ENCODE measurements at regions not wholly inside any gene's neighbourhood (a gene's known extent, or its start where the extent isn't known, plus 50 kb on each side); places are given as distances from the start of the nearest gene placed in this dataset.
"Not testable (repeated sequence)": the region's sequence is repeated elsewhere in the genome, so short reads cannot be mapped to it uniquely, and the experiment has no call there.

DNA sequence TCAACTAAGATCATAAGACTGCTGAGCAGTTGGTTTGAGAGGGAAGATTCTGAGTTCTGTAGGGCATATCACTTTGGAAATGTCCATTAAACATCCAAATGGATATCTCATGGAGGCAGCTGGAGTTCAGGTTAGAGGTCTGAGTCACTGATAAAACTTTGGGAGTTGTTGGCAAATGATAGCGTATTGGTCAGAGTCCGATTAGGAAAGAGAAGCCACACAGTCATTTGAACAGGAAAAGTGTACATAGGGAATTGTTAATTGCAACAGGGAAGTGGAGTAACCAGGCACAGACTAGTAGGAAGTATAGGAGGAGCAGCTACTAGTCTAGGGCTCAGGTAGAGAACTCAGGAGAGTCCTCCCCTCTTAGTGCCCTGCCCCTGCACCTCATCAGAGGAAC lies 126.6 kb upstream of the PTPN20 start:
- TF ChIP-seq, protein P1, sequence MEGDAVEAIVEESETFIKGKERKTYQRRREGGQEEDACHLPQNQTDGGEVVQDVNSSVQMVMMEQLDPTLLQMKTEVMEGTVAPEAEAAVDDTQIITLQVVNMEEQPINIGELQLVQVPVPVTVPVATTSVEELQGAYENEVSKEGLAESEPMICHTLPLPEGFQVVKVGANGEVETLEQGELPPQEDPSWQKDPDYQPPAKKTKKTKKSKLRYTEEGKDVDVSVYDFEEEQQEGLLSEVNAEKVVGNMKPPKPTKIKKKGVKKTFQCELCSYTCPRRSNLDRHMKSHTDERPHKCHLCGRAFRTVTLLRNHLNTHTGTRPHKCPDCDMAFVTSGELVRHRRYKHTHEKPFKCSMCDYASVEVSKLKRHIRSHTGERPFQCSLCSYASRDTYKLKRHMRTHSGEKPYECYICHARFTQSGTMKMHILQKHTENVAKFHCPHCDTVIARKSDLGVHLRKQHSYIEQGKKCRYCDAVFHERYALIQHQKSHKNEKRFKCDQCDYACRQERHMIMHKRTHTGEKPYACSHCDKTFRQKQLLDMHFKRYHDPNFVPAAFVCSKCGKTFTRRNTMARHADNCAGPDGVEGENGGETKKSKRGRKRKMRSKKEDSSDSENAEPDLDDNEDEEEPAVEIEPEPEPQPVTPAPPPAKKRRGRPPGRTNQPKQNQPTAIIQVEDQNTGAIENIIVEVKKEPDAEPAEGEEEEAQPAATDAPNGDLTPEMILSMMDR (IDR thresholded peaks at IDR 0.05; ENCODE audit: low read depth, low read length, poor library complexity, severe bottlenecking): not testable (repeated sequence)
- TF ChIP-seq EZH2phosphoT487 (IDR thresholded peaks at IDR 0.05; ENCODE audit: borderline replicate concordance, low read length): not testable (repeated sequence)

Measured in DOHH2 (cell line).